Retina (tissue), 1 donor: ENCODE measurements at regions not wholly inside any gene's neighbourhood (a gene's known extent, or its start where the extent isn't known, plus 50 kb on each side); places are given as distances from the start of the nearest gene placed in this dataset.
A peak's percentile ranks its signal among the peaks of the same experiment; 100 is the strongest.
"Not testable (repeated sequence)": the region's sequence is repeated elsewhere in the genome, so short reads cannot be mapped to it uniquely, and the experiment has no call there.

Source experiments
- DNase-seq: peaks from one replicate; pipeline ENCODE4 v3.0.0-alpha.2; 2016

- peak; percentile 64 for DNase-seq
These were observed 193.3 kb downstream of the LAT start for GRCh38 chr16:29177888-29178726.

GRCh38 chr16:29177203-29177887 lies 192.5 kb downstream of the LAT start:
- peak; percentile 76 for DNase-seq

DNA sequence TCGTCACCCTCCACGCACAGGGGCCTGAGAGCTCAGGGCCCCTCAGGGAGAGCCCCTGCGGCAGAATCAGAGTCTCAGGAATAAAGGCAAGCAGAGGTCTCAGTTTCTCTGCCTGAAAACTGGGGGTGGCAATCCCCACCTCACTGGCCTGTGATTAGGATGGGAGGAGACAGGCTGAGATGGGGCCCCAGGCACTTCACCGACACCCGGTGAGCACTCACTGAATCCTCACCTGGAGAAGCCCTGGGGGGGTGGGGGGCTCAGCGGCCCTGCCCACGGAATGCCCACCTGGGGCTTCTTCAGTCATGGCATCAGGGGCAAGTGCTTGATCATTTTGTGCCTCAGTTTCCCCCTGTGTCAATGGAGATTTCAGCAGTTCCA lies 192.0 kb downstream of the LAT start:
- DNase-seq = not testable (repeated sequence)

DNA sequence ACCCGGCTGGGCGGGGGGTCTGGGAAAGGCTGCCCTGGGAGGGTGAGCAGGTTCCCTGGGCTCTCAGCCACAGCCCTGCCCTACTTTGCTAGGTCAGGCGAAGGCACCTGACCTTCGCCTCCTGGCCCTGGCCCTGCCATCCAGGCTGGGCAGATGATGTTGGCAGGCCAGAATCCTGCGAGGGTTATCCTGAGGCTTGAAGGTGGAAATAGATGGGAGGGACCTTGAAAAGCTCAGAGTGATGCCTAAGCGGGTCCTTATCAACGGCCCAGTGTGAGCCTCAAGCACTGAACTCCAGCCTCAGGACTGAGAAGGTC lies 191.3 kb downstream of the LAT start:
- DNase-seq = not testable (repeated sequence)

GRCh38 chr16:29175411-29176153 lies 190.7 kb downstream of the LAT start:
- not testable (repeated sequence) for DNase-seq

- not testable (repeated sequence) for DNase-seq
These were observed 188.8 kb downstream of the LAT start for GRCh38 chr16:29173371-29174305.

DNA sequence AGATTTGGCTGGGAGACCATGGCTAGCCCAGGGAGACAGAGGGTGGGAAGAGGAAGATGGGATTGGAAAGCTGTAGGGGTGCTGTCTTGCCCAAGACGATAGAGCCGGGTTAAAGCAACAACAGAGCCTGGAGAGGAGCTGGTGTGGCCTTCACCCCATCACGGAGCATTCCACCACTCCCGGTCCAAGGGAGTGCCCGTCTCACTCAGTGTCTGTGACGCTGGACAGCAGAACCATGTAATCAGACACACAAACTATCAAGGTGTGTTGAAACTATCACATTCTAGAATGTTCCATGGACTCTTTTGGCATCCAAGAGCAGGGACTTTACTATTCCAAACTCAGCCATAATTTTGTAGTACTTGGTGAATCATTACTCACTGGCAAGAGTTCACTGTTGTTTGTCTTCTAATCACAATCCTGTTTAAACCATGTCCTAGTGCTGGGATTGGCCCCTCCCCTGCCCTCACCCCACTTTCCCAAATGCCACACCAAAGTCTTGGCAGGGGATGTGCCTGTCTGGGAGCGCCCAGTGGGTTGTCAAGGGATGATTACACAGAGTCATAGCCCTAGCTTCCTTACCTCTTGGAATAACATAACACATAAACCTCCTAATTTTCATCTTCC lies 187.4 kb downstream of the LAT start:
- DNase-seq = not testable (repeated sequence)

GRCh38 chr16:29171296-29171695 lies 186.4 kb downstream of the LAT start:
- DNase-seq = not testable (repeated sequence)

GRCh38 chr16:29170393-29171119 lies 185.7 kb downstream of the LAT start:
- DNase-seq = peak; percentile 39

DNA sequence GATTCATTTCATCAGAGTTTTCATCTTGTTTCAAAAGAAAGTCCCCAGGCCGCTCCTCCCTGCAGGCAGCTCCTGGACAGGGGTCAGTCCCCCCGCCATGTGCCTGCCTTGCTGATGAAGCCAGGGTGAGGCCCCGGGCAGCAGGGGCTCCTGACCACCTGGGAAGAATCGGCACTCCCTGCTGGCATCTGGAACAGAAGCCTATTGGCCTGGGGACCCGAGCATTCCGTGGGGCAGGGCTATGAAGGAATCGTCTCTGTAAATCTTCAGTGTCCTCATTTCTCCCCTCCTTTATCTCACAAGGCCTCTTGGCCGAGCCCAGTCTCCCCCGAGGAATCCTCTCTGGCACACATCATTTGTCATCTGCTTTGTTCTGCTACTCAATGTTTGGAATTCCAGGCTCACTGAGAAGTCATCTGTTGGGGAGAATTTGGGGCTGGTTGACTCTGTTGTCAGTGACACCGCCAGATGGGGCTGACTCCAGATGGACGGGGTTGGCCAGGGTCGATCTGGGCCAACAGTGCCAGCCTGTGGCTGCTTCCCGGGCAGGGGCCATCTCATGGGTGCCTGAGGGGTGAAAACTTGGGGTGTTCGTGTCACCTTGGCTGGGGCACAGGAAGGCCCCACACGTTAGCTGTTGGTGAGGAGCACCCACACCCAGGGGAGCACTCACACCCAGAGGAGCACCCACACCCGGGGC lies 184.6 kb downstream of the LAT start:
- not testable (repeated sequence) for DNase-seq

DNA sequence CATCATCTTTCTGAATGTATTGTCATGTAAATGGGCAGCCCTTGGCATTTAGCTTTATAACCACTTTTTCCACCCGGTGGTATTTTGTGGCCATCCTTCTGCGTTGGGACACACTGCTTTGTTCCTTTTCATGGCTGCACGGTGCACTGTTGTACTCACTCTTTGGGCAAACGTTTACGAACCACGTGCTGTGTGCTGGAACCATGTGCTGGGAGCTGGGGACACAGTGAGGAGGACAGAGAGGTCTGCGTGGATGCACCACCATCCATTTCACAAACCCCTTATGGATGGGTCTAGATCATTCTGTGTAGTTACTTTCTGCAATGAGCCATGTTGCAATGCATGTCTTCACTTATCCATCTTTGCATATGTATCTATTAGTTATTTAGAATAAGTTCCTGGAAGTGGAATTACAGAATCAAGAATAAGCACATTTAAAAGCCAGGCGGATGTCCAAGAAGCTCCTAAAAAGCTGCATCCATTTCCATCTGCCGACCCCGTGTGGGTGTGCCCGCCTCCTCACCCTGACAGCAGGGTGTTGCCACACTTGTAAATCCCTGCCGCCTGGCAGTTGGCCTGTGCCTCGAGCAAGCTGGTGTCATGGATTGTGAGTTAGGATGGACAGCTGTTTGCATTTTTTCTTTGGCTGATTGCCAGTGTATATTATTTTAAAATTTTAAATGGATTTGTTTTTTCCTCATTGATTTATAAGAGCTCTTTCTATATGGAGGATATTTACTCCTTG lies 183.8 kb downstream of the LAT start:
- DNase-seq = not testable (repeated sequence)

GRCh38 chr16:29164442-29165089 lies 179.7 kb downstream of the LAT start:
- not testable (repeated sequence) for DNase-seq

- DNase-seq = not testable (repeated sequence)
These were observed 175.3 kb downstream of the LAT start for GRCh38 chr16:29160171-29160570.

DNA sequence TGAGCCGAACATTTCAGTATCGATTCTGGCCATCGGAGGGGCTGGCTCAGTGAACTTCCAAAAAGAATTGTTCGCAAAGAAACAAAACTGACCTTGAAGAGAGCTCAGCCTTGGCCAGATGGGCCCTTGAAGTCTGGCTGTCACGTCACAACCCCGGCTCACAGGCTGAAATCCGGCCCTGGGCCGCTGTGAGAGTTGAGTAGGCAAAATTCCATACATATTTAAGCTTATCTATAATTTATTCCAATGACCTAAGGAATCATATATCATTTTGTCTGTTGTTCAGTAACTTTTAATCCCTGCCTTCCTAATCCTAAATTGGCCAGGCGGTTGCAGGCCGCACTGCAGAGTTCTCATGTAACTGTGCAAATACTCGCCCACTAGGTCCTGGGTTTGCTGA lies 174.8 kb downstream of the LAT start:
- not testable (repeated sequence) for DNase-seq

GRCh38 chr16:29158785-29159184 lies 173.9 kb downstream of the LAT start:
- no peak for DNase-seq

GRCh38 chr16:29158031-29158784 lies 173.4 kb downstream of the LAT start:
- DNase-seq = not testable (repeated sequence)

DNA sequence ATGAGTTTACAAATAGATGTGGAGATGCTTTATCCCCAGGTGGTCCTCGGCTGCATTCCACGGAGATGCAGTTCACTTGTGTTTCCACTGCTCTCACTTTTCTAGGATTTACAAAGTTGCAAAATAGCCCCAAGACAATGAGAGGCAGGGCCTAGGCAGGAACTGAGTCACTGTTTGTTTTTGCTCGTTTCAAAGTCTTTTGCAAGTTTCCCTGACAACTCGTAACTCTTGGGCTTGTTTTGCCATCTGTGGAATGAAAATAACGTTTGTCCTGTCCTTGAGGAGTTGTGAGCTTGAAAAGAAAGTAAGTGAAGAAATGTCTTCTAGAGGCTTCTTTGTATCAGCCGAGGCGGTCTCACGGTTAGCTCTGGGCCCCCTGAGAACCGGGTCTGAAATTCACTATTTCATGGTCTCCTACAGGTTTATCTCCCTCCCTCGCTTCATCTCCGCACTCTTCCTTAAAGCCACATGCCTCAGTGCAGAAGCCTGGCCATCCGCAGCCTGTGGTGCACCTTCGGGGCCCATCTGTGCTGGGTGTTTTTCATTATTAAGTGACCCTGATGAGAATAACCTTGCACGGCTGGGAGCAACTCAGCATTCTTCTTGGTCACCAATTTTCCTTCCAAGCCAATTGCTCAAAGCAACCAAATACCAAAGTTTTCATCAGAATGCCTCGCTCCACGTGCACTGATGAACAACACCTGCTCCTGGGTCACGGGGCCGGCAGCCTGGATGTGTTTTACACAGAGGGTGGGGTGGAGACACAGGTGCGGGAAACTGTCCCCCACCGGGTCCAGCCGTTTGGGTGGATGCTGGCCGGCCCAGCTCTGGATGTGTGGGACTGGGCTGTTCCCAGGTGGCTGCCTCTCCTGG lies 172.4 kb downstream of the LAT start:
- not testable (repeated sequence) for DNase-seq
